BE2C (cell line): ENCODE measurements at regions not wholly inside any gene's neighbourhood (a gene's known extent, or its start where the extent isn't known, plus 50 kb on each side); places are given as distances from the start of the nearest gene placed in this dataset.

Experiments used
- DNase-seq: peaks from one replicate; pipeline ENCODE4 v3.0.0-alpha.2; 2020
- H3K27me3 ChIP-seq: fragments of 250-450 bp; sonication (Bioruptor Pico); 2 replicates; pipeline ENCODE4 v1.5.1; 2020; ENCODE audit warnings: mild to moderate bottlenecking
- H3K36me3 ChIP-seq: fragments of 250-450 bp; sonication (Bioruptor Pico); 2 replicates; pipeline ENCODE4 v1.5.1; 2020; ENCODE audit warnings: mild to moderate bottlenecking
- H3K4me1 ChIP-seq: fragments of 250-450 bp; sonication (Bioruptor Pico); 2 replicates; pipeline ENCODE4 v1.5.1; 2020
- H3K4me3 ChIP-seq: 2 replicates; pipeline ENCODE4 v1.5.1; 2011; ENCODE audit warnings: low read depth, low read length
- H3K9me3 ChIP-seq: fragments of 250-450 bp; sonication (Bioruptor Pico); 2 replicates; pipeline ENCODE4 v1.5.1; 2020
- CTCF ChIP-seq: IDR thresholded peaks from 2 replicates; pipeline ENCODE4 v1.5.1; 2012; ENCODE audit warnings: mild to moderate bottlenecking, low read depth, low read length

- Histone ChIP-seq H3K4me3 (no peak overlapping the region), H3K4me1 (no peaks in the 10 kb centered on the region), H3K27me3 (no peaks in the 10 kb centered on the region), H3K9me3 (no peaks in the 10 kb centered on the region), H3K36me3 (no peaks in the 10 kb centered on the region)
- TF ChIP-seq CTCF = no peak
- DNase-seq = no peak
Measured at GRCh38 chr5:21173526-21173925, 1185.5 kb upstream of the CDH18 start.

DNA sequence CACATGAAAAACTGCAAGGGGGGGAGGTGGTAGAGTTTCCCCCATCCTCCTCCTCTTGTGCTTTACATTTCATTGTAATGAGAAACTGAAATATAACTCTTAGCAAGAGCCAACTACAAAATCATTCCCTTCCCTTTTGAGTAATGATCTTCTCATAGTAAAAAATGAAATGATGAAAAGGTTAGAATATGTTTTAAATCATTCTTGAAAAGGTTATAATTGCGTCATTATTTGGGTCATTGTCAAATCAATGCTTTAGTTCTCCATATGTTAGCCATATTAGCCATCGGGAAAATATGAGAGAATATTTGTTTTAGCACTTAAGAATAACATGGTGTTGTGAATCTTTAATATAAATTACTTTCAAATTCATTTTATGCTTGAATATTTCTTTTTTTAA lies 1185.0 kb upstream of the CDH18 start:
- no peak for TF ChIP-seq CTCF
- H3K27me3 ChIP-seq = no peaks in the 10 kb centered on the region
- H3K4me3 ChIP-seq = no peak overlapping the region
- no peak for DNase-seq
- H3K36me3 ChIP-seq = no peaks in the 10 kb centered on the region
- H3K9me3 ChIP-seq = no peaks in the 10 kb centered on the region
- no peaks in the 10 kb centered on the region for H3K4me1 ChIP-seq

DNA sequence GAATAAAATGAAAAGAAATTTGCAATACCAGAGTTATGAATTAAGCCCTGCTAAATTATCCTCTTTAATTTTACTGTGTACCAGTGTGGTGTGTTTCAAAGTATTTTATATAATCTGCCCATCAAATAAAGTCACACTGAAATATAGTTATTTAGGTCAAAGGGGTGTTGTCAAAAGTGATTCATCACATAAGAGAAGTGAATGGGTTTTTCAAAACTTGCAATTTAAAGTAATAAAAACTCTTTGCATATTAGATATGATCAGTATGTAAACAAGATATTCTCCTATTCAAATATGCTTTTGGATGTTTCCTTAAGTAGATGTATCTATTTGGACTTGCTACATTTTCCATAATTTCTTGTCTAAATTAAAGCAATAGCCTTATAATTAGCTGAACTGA lies 1183.0 kb upstream of the CDH18 start:
- DNase-seq = no peak
- Histone ChIP-seq H3K9me3 (no peaks in the 10 kb centered on the region), H3K4me1 (no peaks in the 10 kb centered on the region), H3K36me3 (no peaks in the 10 kb centered on the region), H3K27me3 (no peaks in the 10 kb centered on the region), H3K4me3 (no peak overlapping the region)
- TF ChIP-seq CTCF = no peak

GRCh38 chr5:21168557-21168956 lies 1180.6 kb upstream of the CDH18 start:
- Histone ChIP-seq H3K9me3 (no peaks in the 10 kb centered on the region), H3K4me3 (no peak overlapping the region), H3K27me3 (no peaks in the 10 kb centered on the region), H3K4me1 (no peaks in the 10 kb centered on the region), H3K36me3 (no peaks in the 10 kb centered on the region)
- DNase-seq = no peak
- no peak for TF ChIP-seq CTCF

- Histone ChIP-seq H3K9me3 (no peaks in the 10 kb centered on the region), H3K4me1 (no peaks in the 10 kb centered on the region), H3K27me3 (no peaks in the 10 kb centered on the region), H3K36me3 (no peaks in the 10 kb centered on the region), H3K4me3 (no peak overlapping the region)
- no peak for TF ChIP-seq CTCF
- no peak for DNase-seq
Measured at GRCh38 chr5:21165344-21165743, 1177.3 kb upstream of the CDH18 start.

GRCh38 chr5:21164425-21164824 lies 1176.4 kb upstream of the CDH18 start:
- TF ChIP-seq CTCF = no peak
- H3K4me1 ChIP-seq = no peaks in the 10 kb centered on the region
- no peak for DNase-seq

More at GRCh38 chr5:21164425-21164824, 1176.4 kb upstream of the CDH18 start:
- Histone ChIP-seq H3K4me3 (no peak overlapping the region), H3K27me3 (no peaks in the 10 kb centered on the region), H3K36me3 (no peaks in the 10 kb centered on the region), H3K9me3 (no peaks in the 10 kb centered on the region)
